Chondrocyte (in vitro differentiated cells): ENCODE measurements at regions not wholly inside any gene's neighbourhood (a gene's known extent, or its start where the extent isn't known, plus 50 kb on each side); places are given as distances from the start of the nearest gene placed in this dataset.

Experiments used
- DNase-seq: peaks from one replicate; pipeline ENCODE4 v3.0.0; 2021; ENCODE audit warnings: mixed read lengths, low spot score
- H3K27ac Mint-ChIP-seq: one replicate; pipeline ENCODE4 v1.8.0; 2021; ENCODE audit warnings: mild to moderate bottlenecking, moderate library complexity, mixed read lengths; ENCODE audit not compliant: unreplicated experiment
- H3K27me3 Mint-ChIP-seq: 2 replicates; pipeline ENCODE4 v1.8.0; 2021; ENCODE audit warnings: low read depth, mixed read lengths
- H3K36me3 Mint-ChIP-seq: 2 replicates; pipeline ENCODE4 v1.8.0; 2021; ENCODE audit warnings: low read depth, mixed read lengths
- H3K4me1 Mint-ChIP-seq: 2 replicates; pipeline ENCODE4 v1.8.0; 2021; ENCODE audit warnings: low read depth, mild to moderate bottlenecking, mixed read lengths
- H3K4me3 Mint-ChIP-seq: one replicate; pipeline ENCODE4 v1.8.0; 2021; ENCODE audit warnings: mild to moderate bottlenecking, moderate library complexity, mixed read lengths; ENCODE audit not compliant: unreplicated experiment
- H3K9me3 Mint-ChIP-seq: 2 replicates; pipeline ENCODE4 v1.8.0; 2021; ENCODE audit warnings: low read depth, mixed read lengths
- CTCF ChIP-seq: fragments of 200-600 bp; sonication (generic); IDR thresholded peaks from 2 replicates; pipeline ENCODE4 v1.5.0; 2021; ENCODE audit warnings: antibody characterized with exemption, mild to moderate bottlenecking, moderate library complexity

GRCh38 chr5:8981016-8981415 lies 564.9 kb downstream of the SEMA5A start:
- Mint-ChIP-seq H3K4me3 (no peak overlapping the region), H3K27ac (no peak overlapping the region), H3K36me3 (no peaks in the 10 kb centered on the region), H3K4me1 (peaks cover 9% of the 10 kb centered on the region), H3K9me3 (no peaks in the 10 kb centered on the region), H3K27me3 (no peaks in the 10 kb centered on the region)
- no peak for TF ChIP-seq CTCF
- DNase-seq: no peak

- no peak for DNase-seq
- TF ChIP-seq CTCF: no peak
- Mint-ChIP-seq H3K36me3 (no peaks in the 10 kb centered on the region), H3K9me3 (peaks cover under 1% of the 10 kb centered on the region), H3K4me3 (no peak overlapping the region), H3K27ac (no peak overlapping the region), H3K27me3 (no peaks in the 10 kb centered on the region), H3K4me1 (peaks cover 9% of the 10 kb centered on the region)
Observed at GRCh38 chr5:8981496-8981895, 564.4 kb downstream of the SEMA5A start.

- peaks cover 9% of the 10 kb centered on the region for H3K4me1 Mint-ChIP-seq
- H3K27ac Mint-ChIP-seq: no peak overlapping the region
Observed at GRCh38 chr5:8984386-8984785, 561.5 kb downstream of the SEMA5A start.

More at GRCh38 chr5:8984386-8984785, 561.5 kb downstream of the SEMA5A start:
- no peak overlapping the region for H3K4me3 Mint-ChIP-seq
- H3K9me3 Mint-ChIP-seq: peaks cover 15% of the 10 kb centered on the region
- peaks cover 2% of the 10 kb centered on the region for H3K36me3 Mint-ChIP-seq
- no peak for TF ChIP-seq CTCF
- no peaks in the 10 kb centered on the region for H3K27me3 Mint-ChIP-seq
- DNase-seq: no peak
